GM19463 (cell line): ENCODE measurements at regions not wholly inside any gene's neighbourhood (a gene's known extent, or its start where the extent isn't known, plus 50 kb on each side); places are given as distances from the start of the nearest gene placed in this dataset.
A peak's percentile ranks its signal among the peaks of the same experiment; 100 is the strongest.

ENCODE experiments used
- ATAC-seq: cut with Tn5 transposase; IDR thresholded peaks from one replicate; pipeline ENCODE4 v1.9.1; 2021; ENCODE audit warnings: mild to moderate bottlenecking, moderate library complexity; ENCODE audit not compliant: unreplicated experiment

DNA sequence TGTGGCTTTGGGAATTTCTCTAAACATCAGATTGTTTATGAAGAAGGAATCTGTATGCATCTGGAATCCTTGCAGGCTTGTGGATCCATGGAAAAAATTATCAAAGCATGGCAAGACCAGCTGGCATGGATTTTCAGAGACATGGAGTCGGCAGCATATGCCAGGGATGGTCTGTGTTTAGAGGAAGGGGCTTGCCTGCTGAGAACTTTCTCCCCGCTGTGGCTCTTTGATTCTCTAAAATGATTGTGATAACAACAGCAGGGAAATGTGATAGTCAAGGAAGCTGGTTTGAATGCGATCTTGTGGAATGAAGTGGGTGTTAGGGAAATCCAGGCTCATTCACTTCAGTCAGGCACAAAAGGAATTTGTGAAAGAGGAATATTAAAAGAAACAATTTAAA is 245.7 kb upstream of the THRB start:
- no peak for ATAC-seq

- no peak for ATAC-seq
Measured at GRCh38 chr3:24741506-24741905, 246.9 kb upstream of the THRB start.

GRCh38 chr3:24748520-24748919 is 253.9 kb upstream of the THRB start:
- no peak for ATAC-seq

GRCh38 chr3:24751020-24751419 is 256.4 kb upstream of the THRB start:
- ATAC-seq, result no peak

- no peak for ATAC-seq
Measured at GRCh38 chr3:24756101-24756888, 261.6 kb upstream of the THRB start.

DNA sequence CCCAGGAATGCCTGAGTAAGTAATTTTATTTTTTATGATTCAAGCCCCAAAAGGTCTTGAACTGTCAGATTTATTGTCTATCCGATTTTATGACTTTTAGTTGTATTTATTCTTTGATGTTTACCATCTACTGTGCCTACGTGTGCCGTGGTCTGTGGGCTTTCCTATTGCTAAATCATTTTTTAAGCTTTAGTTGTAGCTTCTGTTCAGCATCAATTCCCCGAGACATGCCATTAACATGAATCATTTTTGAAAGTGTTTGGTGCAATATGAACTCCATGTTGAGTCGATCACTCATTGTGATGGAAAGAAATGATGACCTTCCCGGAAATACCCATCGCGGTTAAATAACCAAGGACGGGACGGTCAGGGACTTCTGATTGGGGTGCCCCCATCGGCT is 268.7 kb upstream of the THRB start:
- no peak for ATAC-seq

DNA sequence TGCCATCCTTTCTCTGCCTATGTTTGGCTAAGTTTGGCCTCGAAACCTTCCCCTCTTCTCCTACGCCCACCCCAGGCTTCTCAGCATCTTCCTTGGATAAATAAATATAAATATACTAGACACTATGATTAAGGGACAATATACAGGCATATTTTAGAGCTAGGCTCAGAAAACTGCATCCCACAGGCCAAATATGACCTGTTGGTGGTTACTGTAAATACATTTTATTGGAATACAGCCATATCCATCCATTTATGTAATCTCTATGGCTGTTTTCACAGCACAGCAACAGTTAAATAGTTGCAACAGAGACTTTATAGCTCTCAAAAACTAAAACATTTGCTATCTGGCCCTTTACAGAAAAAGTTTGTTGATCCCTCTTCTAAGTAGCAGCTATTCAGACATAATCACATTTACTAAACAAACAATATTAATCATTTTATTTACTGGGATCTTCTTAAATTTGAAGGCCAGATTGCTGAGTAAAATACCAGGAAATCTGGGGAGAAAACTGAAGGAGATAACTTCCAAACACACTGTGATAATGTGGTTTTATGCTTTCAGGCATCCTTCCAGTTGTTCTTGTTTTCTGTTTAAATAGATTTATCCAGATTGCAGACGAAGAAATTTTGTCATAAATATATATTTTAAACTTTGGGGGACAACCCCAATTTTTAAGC is 269.7 kb upstream of the THRB start:
- ATAC-seq, result no peak

DNA sequence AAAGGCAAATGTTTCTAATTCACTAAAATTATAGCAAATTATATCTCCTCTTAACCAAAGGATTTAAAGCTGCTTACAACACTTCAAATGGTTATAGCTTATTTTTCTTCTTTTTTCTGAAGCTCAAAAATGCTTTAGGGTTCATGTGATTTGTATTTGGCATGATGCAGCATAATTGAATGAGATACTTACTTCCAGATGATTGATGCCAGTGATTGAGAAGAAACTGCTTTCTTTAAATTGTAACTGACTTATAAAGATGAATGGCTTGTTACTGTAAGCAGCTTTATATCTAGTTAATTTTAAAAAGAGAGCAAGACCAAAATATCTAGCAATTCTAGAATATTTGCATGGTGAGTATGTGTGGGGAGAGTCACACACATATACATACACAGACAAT is 270.7 kb upstream of the THRB start:
- no peak for ATAC-seq

GRCh38 chr3:24769918-24770317 is 275.3 kb upstream of the THRB start:
- no peak for ATAC-seq

DNA sequence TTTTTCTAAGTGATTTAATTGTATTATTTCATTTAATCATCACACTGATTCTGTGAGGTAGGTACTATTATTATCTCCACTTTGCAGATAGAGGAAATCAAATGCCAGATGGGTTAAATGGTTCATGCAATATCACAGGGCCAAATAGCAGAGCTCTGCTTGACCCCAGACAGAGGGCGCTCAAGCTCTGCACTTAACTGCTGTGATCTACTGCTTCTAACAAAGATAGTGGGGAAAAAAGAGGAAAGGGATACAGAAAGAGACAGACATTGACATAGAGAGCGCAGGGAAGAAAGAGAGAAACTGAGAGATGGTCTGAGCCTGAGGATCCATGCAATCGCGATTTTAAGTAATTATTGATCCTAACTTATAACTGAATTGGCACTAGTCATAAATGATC is 279.1 kb upstream of the THRB start:
- peak; percentile 79 for ATAC-seq

DNA sequence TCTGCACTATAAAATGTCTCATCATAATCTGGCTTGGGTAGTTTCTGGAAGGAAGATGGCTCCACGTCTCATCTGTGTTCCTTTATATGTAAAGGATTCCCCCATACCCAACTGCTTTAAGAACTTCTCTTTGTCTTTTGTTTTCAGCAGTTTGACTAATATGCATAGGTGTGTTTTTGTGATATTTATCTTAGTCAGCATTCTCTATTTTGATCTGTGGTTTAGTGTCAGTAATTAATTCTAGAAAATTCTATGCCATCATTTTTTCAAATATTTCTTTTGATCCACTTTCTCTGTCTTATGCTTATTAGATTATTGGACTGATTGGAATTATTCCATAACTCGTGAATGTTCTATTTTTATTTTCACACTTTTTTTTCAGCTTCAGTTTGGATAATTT is 286.3 kb upstream of the THRB start:
- no peak for ATAC-seq

DNA sequence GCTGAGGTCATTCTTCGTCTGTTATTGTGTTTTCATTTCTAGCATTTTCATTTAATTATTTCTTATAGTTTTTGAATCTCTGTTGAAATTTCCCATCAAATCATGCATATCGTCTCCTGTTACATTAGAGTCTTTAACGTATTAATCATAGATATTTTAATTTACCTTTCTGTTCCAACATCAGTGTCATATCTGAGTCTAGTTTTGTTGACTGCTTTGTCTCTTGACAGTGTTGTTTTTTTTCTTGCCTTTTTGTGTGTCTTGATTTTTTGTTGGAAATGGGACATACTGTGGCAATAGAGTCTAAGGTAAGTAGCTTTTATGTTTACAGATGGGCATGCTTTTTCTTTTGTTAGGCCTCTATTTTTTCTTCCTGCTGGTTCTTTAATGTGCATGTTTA is 286.8 kb upstream of the THRB start:
- no peak for ATAC-seq

- no peak for ATAC-seq
Measured at GRCh38 chr3:24793896-24794295, 299.2 kb upstream of the THRB start.

DNA sequence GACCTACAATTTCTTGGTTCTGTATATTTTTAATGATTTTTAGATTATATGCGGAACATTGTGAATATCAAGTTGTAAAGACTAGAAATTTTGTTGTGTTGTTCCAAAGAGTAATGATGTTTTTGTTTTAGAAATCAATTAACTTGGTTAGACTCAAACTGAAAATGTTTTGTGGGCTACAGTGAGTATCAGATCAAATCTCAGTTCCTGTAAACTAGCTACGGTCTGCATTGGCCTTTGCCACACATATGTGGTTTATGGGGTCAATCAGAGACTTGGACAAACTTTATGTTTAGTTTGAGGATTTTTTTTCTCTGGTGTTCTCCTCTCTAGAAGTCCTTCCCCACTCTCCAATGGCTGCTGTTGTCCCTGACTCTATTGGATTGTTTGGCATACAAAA is 308.0 kb upstream of the THRB start:
- ATAC-seq, result peak; percentile 98

GRCh38 chr3:24804095-24804494 is 309.4 kb upstream of the THRB start:
- no peak for ATAC-seq

DNA sequence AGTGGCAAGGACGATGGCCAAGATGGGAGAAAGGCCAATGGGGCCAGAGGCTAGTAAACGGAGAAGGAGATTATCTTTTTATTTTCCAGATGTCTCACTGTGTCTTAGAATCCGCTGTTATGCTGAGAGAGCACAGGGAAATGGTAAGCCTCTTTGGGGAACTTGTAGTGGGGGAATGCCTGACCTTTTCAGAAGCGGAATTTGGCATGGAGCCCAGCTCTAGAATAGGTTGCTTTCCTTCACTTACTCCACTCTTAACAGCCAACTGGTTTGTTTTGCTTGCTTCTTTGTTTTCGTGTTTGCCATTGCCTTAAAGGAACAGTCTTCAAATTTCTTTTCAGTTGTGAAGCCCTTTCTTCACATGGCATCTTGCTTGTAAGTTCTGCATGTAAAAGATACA is 316.2 kb upstream of the THRB start:
- no peak for ATAC-seq

GRCh38 chr3:24812116-24812515 is 317.5 kb upstream of the THRB start:
- no peak for ATAC-seq

DNA sequence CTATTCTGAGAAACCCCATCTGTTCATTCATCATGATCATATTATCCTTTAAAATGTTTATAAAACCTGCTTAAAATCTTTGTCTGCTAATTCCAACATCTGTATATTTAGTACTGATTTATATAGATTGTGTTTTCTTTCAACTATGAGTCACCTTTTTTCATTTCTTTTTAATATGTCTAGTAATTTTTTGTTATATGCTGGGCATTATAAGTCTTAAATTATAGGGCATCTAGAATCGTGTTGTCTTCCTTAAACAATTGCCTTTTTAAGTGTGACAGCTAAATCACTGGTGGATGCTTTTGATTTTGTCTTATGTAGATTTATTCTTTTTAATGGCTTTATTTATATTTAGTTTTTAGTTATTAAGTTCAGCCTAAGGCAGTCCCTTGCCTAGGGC is 323.4 kb upstream of the THRB start:
- ATAC-seq, result no peak

DNA sequence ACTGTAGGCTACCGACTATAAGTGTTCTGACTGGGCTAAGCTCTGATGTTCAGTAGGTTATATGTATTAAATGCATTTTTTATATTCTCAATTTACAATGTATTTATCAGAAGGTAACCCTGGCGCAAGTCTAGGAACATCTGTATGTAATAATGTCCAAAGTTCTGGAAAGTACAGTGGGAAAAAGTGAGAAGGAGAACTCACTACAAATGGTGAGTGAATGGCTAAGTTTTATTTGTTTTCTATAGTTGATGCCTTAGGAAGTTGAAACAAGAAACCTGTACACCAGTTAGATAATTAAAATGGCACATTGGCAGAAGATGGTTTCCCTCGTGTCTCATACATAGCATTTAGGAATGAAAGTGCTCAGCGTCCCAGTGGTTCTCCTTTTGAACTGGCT is 333.4 kb upstream of the THRB start:
- ATAC-seq, result no peak

DNA sequence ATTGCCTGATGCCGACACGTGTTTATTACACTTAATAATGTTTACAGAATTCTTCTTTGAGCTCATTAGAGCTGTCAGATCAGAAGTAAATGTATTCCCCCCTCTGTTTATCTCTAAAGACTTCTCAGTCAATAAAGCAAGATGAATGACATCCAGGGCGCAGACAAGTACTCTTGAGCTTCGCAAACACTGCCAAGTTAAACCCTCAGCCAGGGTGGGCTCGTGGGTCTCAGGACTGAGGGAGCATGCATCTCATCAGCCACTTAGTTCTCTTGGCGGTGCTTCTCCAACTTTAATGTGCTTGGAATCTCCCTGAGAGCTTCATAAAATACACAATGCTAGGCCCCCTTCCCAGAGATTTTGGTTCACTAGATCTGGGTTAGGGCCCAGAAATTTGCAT is 333.9 kb upstream of the THRB start:
- no peak for ATAC-seq

- peak; percentile 51 for ATAC-seq
Measured at GRCh38 chr3:24829011-24829581, 334.4 kb upstream of the THRB start.

DNA sequence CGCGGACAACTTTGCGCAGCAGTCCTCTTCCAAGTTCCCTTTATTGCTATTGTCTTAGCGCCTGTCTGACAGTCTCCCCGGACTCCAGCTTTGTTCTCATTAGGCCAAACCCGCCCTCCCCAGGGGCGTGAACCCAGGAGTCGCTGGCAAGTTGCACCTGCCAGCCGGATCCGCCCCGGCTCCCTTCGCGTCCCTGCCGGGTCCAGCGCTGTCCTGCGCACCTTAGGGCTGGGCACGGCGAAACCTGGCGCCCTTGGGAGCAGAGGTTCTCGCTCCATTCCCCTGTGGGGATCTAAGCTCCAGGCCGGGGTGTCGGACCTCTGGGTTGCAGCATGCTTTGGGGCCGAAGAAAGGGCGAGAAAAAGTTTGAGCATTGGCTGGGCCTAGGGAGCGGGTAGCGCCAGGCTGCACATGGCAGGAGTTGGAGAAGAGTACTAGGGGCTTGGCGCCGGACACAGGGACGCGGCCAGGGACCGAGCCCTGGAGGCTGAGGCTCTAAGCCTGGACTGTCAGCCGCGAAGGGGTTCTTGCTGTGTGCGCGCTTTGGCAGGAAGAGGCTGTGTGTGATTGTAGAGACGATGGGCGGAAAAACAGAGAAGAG is 335.1 kb upstream of the THRB start:
- ATAC-seq, result no peak
